ENCODE measurements at regions not wholly inside any gene's neighbourhood (a gene's known extent, or its start where the extent isn't known, plus 50 kb on each side); places are given as distances from the start of the nearest gene placed in this dataset.

GRCh38 chr1:87549738-87550137, 221.1 kb downstream of the LMO4 start:
- Mint-ChIP-seq H3K4me3 (no peak overlapping the region), H3K27me3 (peaks cover 2% of the 10 kb centered on the region), H3K4me1 (no peaks in the 10 kb centered on the region), H3K27ac (no peak overlapping the region), H3K9me3 (peaks cover 10% of the 10 kb centered on the region), H3K36me3 (ENCODE audit: low read depth) (no peaks in the 10 kb centered on the region)
- DNase-seq (no peak), ATAC-seq (no peak)

GRCh38 chr1:87553511-87553910, 224.8 kb downstream of the LMO4 start:
- Mint-ChIP-seq H3K9me3 (no peaks in the 10 kb centered on the region), H3K4me3 (no peak overlapping the region), H3K36me3 (ENCODE audit: low read depth) (no peaks in the 10 kb centered on the region), H3K27ac (no peak overlapping the region), H3K4me1 (no peaks in the 10 kb centered on the region), H3K27me3 (peaks cover 2% of the 10 kb centered on the region)
- DNase-seq (no peak), ATAC-seq (no peak)

GRCh38 chr1:87555366-87555765, 226.7 kb downstream of the LMO4 start:
- Mint-ChIP-seq H3K36me3 (ENCODE audit: low read depth) (no peaks in the 10 kb centered on the region), H3K9me3 (no peaks in the 10 kb centered on the region), H3K4me3 (no peak overlapping the region), H3K4me1 (no peaks in the 10 kb centered on the region), H3K27me3 (peaks cover 2% of the 10 kb centered on the region), H3K27ac (no peak overlapping the region)
- no peak for DNase-seq
- no peak for ATAC-seq

GRCh38 chr1:87556326-87556725, 227.6 kb downstream of the LMO4 start:
- Mint-ChIP-seq H3K36me3 (ENCODE audit: low read depth) (no peaks in the 10 kb centered on the region), H3K27me3 (peaks cover 2% of the 10 kb centered on the region), H3K4me1 (no peaks in the 10 kb centered on the region), H3K4me3 (no peak overlapping the region), H3K27ac (no peak overlapping the region), H3K9me3 (no peaks in the 10 kb centered on the region)
- no peak for DNase-seq
- no peak for ATAC-seq

- H3K27me3 Mint-ChIP-seq = peaks cover 2% of the 10 kb centered on the region
- ATAC-seq (no peak), DNase-seq (no peak)
- H3K36me3 Mint-ChIP-seq (ENCODE audit: low read depth) = no peaks in the 10 kb centered on the region
- H3K9me3 Mint-ChIP-seq = no peaks in the 10 kb centered on the region
- no peak overlapping the region for H3K4me3 Mint-ChIP-seq
- no peak overlapping the region for H3K27ac Mint-ChIP-seq
- H3K4me1 Mint-ChIP-seq = no peaks in the 10 kb centered on the region
These were observed 230.2 kb downstream of the LMO4 start for GRCh38 chr1:87558921-87559320.

- Mint-ChIP-seq H3K9me3 (no peaks in the 10 kb centered on the region), H3K4me3 (no peak overlapping the region)
These were observed 231.5 kb downstream of the LMO4 start for GRCh38 chr1:87560137-87560536.

GRCh38 chr1:87560601-87561360, 232.1 kb downstream of the LMO4 start:
- Mint-ChIP-seq H3K27me3 (no peaks in the 10 kb centered on the region), H3K4me3 (no peak overlapping the region), H3K4me1 (no peaks in the 10 kb centered on the region), H3K9me3 (no peaks in the 10 kb centered on the region), H3K27ac (no peak overlapping the region), H3K36me3 (ENCODE audit: low read depth) (no peaks in the 10 kb centered on the region)
- DNase-seq (no peak), ATAC-seq (no peak)

More at GRCh38 chr1:87560137-87560536, 231.5 kb downstream of the LMO4 start:
- H3K4me1 Mint-ChIP-seq = no peaks in the 10 kb centered on the region
- DNase-seq = no peak
- peaks cover 2% of the 10 kb centered on the region for H3K27me3 Mint-ChIP-seq
- ATAC-seq = no peak
- no peaks in the 10 kb centered on the region for H3K36me3 Mint-ChIP-seq (ENCODE audit: low read depth)
- H3K27ac Mint-ChIP-seq = no peak overlapping the region

DNA sequence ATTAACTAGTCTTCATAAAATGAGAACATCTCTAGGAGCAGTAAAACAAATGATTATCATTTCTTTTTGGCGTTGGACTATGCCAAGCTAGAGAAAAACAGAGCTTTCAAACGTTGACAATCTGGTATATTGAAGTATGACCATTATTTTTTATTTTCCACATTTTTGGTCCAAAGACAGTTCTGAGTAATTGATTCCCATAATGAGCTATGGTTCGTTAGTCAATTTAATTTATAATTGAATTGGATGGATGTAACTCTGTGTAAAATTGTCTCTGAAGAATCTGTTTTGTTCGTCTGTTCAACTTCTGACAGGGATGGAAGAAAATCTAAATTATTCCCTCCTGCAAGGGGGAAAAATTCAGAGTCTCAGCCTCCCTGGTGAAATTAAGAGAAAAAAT, 234.5 kb downstream of the LMO4 start:
- H3K4me3 Mint-ChIP-seq = no peak overlapping the region
- ATAC-seq (no peak), DNase-seq (no peak)
- no peaks in the 10 kb centered on the region for H3K27me3 Mint-ChIP-seq
- no peaks in the 10 kb centered on the region for H3K4me1 Mint-ChIP-seq
- no peaks in the 10 kb centered on the region for H3K36me3 Mint-ChIP-seq (ENCODE audit: low read depth)
- H3K27ac Mint-ChIP-seq = no peak overlapping the region
- no peaks in the 10 kb centered on the region for H3K9me3 Mint-ChIP-seq

GRCh38 chr1:87565861-87566260, 237.2 kb downstream of the LMO4 start:
- no peak for DNase-seq
- Mint-ChIP-seq H3K4me3 (no peak overlapping the region), H3K36me3 (ENCODE audit: low read depth) (no peaks in the 10 kb centered on the region), H3K4me1 (no peaks in the 10 kb centered on the region), H3K27ac (no peak overlapping the region), H3K27me3 (no peaks in the 10 kb centered on the region), H3K9me3 (no peaks in the 10 kb centered on the region)
- no peak for ATAC-seq

DNA sequence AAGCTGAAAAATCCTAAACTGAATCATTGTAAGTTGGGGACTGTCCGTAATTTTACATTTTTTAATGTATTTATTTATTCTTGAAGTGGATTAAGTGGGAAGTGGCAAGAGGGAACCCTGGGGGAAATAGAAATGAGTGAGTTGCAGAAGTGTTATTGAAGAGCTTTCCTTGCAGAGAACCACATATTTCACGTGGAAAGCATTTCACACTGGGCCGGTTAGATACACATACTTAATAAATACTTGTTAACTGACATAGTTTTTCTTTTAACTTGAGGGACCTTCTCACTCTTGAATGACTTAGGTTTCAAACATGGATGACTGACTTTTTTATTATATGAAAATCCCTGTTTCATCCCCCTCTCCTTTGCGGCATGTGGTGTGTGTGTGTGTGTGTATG, 239.3 kb downstream of the LMO4 start:
- Mint-ChIP-seq H3K4me3 (no peak overlapping the region), H3K36me3 (ENCODE audit: low read depth) (no peaks in the 10 kb centered on the region), H3K9me3 (no peaks in the 10 kb centered on the region), H3K27ac (no peak overlapping the region), H3K27me3 (no peaks in the 10 kb centered on the region), H3K4me1 (no peaks in the 10 kb centered on the region)
- DNase-seq (no peak), ATAC-seq (no peak)

DNA sequence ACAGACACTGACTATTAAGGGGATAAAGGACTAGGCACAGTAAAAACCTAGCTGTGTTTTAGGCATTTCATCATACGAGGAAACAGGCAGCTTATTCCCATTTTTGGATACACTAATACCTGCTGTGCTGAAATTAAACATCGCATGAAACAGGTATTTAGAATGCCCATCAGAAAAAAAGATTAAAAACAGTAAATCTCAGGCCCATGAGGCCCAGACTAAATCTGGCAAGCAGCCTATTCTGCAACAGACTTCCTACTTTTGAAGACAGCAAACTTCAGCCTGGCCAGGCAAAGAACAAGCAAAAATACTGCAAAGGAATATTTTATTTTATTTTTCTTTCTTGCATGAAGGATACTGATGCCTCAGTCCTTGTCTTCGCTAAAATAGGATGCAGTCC, 240.2 kb downstream of the LMO4 start:
- ATAC-seq = no peak
- Mint-ChIP-seq H3K27me3 (no peaks in the 10 kb centered on the region), H3K9me3 (no peaks in the 10 kb centered on the region), H3K4me1 (no peaks in the 10 kb centered on the region), H3K27ac (no peak overlapping the region), H3K4me3 (no peak overlapping the region), H3K36me3 (ENCODE audit: low read depth) (no peaks in the 10 kb centered on the region)
- DNase-seq = no peak

DNA sequence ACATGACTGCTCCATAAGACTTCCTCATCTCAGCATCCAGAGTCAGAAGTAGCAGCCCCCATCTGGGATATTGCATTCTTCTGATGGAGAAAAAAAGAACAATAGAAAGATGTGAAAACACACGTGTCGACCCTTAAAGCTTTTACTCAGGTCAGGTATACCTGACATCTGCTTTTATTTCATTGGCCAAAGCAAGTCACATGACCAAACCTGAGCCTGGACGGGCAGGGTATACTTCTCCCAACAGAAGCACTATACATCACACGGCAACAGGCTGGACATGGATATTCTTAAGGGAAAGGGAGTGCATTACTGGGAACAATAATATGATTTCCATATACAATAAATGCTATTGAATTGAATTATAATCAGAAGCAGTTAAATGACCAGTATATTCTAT, 243.3 kb downstream of the LMO4 start:
- Mint-ChIP-seq H3K4me1 (no peaks in the 10 kb centered on the region), H3K27ac (no peak overlapping the region), H3K27me3 (peaks cover 5% of the 10 kb centered on the region), H3K9me3 (no peaks in the 10 kb centered on the region), H3K36me3 (ENCODE audit: low read depth) (no peaks in the 10 kb centered on the region), H3K4me3 (no peak overlapping the region)
- ATAC-seq = no peak
- DNase-seq = no peak

- H3K27ac Mint-ChIP-seq = no peak overlapping the region
- no peaks in the 10 kb centered on the region for H3K9me3 Mint-ChIP-seq
- no peaks in the 10 kb centered on the region for H3K36me3 Mint-ChIP-seq (ENCODE audit: low read depth)
- DNase-seq = no peak
- no peak overlapping the region for H3K4me3 Mint-ChIP-seq
- H3K27me3 Mint-ChIP-seq = peaks cover 5% of the 10 kb centered on the region
- ATAC-seq = no peak
- no peaks in the 10 kb centered on the region for H3K4me1 Mint-ChIP-seq
These were observed 244.2 kb downstream of the LMO4 start for GRCh38 chr1:87572891-87573290.

DNA sequence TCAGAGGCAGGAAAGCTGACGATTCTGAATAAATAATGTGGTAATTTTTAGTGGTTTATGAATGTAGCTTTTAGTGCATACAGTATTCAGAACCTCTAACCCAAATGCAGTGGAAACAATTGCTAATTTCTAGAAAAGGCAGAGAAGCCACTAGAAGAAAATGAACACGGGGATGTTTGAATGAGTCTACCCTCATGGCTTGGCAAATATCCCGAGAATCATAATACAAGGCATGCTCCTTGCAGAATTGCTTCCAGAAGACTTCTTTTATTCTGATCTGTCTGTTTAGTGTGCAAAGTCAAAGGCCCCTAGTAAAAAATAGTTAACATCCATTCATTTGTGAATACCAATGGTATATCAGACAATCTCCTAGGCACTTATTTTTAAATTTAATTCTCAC, 246.8 kb downstream of the LMO4 start:
- H3K9me3 Mint-ChIP-seq = no peaks in the 10 kb centered on the region
- H3K27ac Mint-ChIP-seq = no peak overlapping the region
- H3K36me3 Mint-ChIP-seq (ENCODE audit: low read depth) = no peaks in the 10 kb centered on the region
- no peak overlapping the region for H3K4me3 Mint-ChIP-seq
- no peak for ATAC-seq
- DNase-seq = no peak
- peaks cover 5% of the 10 kb centered on the region for H3K27me3 Mint-ChIP-seq
- H3K4me1 Mint-ChIP-seq = no peaks in the 10 kb centered on the region

GRCh38 chr1:87578464-87578863, 249.8 kb downstream of the LMO4 start:
- DNase-seq (no peak), ATAC-seq (no peak)
- peaks cover 5% of the 10 kb centered on the region for H3K27me3 Mint-ChIP-seq
- H3K27ac Mint-ChIP-seq = no peak overlapping the region
- H3K4me3 Mint-ChIP-seq = no peak overlapping the region
- no peaks in the 10 kb centered on the region for H3K9me3 Mint-ChIP-seq
- H3K4me1 Mint-ChIP-seq = no peaks in the 10 kb centered on the region
- no peaks in the 10 kb centered on the region for H3K36me3 Mint-ChIP-seq (ENCODE audit: low read depth)

- H3K27me3 Mint-ChIP-seq = peaks cover 4% of the 10 kb centered on the region
- no peaks in the 10 kb centered on the region for H3K36me3 Mint-ChIP-seq (ENCODE audit: low read depth)
- no peak for ATAC-seq
These were observed 254.8 kb downstream of the LMO4 start for GRCh38 chr1:87583459-87583858.

More at GRCh38 chr1:87583459-87583858, 254.8 kb downstream of the LMO4 start:
- Mint-ChIP-seq H3K27ac (no peak overlapping the region), H3K4me3 (no peak overlapping the region), H3K9me3 (no peaks in the 10 kb centered on the region), H3K4me1 (peaks cover 4% of the 10 kb centered on the region)
- DNase-seq = no peak

Data from activated naive CD8-positive, alpha-beta T cell treated with anti-CD3 and anti-CD28 coated beads, Interleukin-2, amount 50 U/mL, for 24 hours (primary cell).